Hepatocyte (in vitro differentiated cells): ENCODE measurements at regions not wholly inside any gene's neighbourhood (a gene's known extent, or its start where the extent isn't known, plus 50 kb on each side); places are given as distances from the start of the nearest gene placed in this dataset.

ENCODE experiments used
- CTCF ChIP-seq: fragments of 200-600 bp; sonication (generic); IDR thresholded peaks from 2 replicates; pipeline ENCODE4 v1.5.1; 2016; ENCODE audit warnings: antibody characterized with exemption, mild to moderate bottlenecking; ENCODE audit not compliant: poor library complexity
- EZH2 ChIP-seq: fragments of 200-600 bp; sonication (generic); IDR thresholded peaks from 2 replicates; pipeline ENCODE4 v1.6.1; 2016; ENCODE audit warnings: antibody characterized with exemption, mild to moderate bottlenecking, borderline replicate concordance
- EZH2phosphoT487 ChIP-seq: fragments of 200-600 bp; sonication (generic); IDR thresholded peaks from one replicate; pipeline ENCODE4 v1.6.1; 2018; ENCODE audit warnings: antibody characterized with exemption, mild to moderate bottlenecking, low read depth, moderate library complexity; ENCODE audit not compliant: unreplicated experiment, severe bottlenecking

GRCh38 chr7:114865564-114865963 is 56.3 kb upstream of the MDFIC start:
- TF ChIP-seq CTCF = peak; percentile 66
- no peak for TF ChIP-seq EZH2
- TF ChIP-seq EZH2phosphoT487 = no peak
